Fibroblast of villous mesenchyme (primary cell): ENCODE measurements at regions not wholly inside any gene's neighbourhood (a gene's known extent, or its start where the extent isn't known, plus 50 kb on each side); places are given as distances from the start of the nearest gene placed in this dataset.

Experiments
- DNase-seq: peaks from one replicate; pipeline ENCODE4 v3.0.0-alpha.2; 2010; ENCODE audit warnings: low read depth
- H3K4me3 ChIP-seq: 2 replicates; pipeline ENCODE4 v1.5.1; 2011; ENCODE audit warnings: low read depth, mild to moderate bottlenecking, low read length
- TF ChIP-seq, protein P1 (sequence below): IDR thresholded peaks from 2 replicates; pipeline ENCODE4 v1.5.1; 2012; ENCODE audit warnings: low read depth, mild to moderate bottlenecking, low read length; ENCODE audit not compliant: insufficient read depth

GRCh38 chr11:11125618-11126017 lies 227.4 kb downstream of the CSNK2A3 start:
- no peak overlapping the region for H3K4me3 ChIP-seq
- TF ChIP-seq, protein P1, sequence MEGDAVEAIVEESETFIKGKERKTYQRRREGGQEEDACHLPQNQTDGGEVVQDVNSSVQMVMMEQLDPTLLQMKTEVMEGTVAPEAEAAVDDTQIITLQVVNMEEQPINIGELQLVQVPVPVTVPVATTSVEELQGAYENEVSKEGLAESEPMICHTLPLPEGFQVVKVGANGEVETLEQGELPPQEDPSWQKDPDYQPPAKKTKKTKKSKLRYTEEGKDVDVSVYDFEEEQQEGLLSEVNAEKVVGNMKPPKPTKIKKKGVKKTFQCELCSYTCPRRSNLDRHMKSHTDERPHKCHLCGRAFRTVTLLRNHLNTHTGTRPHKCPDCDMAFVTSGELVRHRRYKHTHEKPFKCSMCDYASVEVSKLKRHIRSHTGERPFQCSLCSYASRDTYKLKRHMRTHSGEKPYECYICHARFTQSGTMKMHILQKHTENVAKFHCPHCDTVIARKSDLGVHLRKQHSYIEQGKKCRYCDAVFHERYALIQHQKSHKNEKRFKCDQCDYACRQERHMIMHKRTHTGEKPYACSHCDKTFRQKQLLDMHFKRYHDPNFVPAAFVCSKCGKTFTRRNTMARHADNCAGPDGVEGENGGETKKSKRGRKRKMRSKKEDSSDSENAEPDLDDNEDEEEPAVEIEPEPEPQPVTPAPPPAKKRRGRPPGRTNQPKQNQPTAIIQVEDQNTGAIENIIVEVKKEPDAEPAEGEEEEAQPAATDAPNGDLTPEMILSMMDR, result no peak
- DNase-seq, result no peak

GRCh38 chr11:11122749-11123148 lies 230.3 kb downstream of the CSNK2A3 start:
- TF ChIP-seq, protein P1, result no peak
- H3K4me3 ChIP-seq, result no peak overlapping the region
- DNase-seq, result no peak

- no peak overlapping the region for H3K4me3 ChIP-seq
- DNase-seq, result no peak
- TF ChIP-seq, protein P1, result no peak
These were observed 233.1 kb downstream of the CSNK2A3 start for GRCh38 chr11:11119917-11120316.

- TF ChIP-seq, protein P1, result no peak
- DNase-seq, result no peak
These were observed 235.3 kb downstream of the CSNK2A3 start for GRCh38 chr11:11117730-11118129.

DNA sequence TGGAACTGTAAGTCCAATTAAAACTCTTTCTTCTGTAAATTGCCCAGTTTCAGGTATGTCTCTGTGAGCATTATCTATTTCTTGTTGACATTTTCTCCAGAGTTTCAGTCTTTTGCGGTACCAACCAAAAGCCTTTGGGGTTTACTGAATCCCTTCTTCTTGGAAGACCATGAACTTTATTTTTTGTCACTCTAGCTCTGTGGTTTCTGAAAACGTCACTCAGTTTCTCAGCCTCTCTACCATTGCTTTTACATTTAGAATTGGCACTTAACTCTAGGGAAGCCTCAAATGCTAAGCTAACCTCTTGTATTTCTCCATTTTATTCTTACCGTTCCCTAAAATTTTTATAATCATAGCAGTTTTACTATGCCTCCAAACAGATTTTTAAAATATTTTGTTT lies 237.6 kb downstream of the CSNK2A3 start:
- DNase-seq, result no peak
- H3K4me3 ChIP-seq, result no peak overlapping the region
- TF ChIP-seq, protein P1, result no peak

More at GRCh38 chr11:11117730-11118129, 235.3 kb downstream of the CSNK2A3 start:
- H3K4me3 ChIP-seq, result no peak overlapping the region

DNA sequence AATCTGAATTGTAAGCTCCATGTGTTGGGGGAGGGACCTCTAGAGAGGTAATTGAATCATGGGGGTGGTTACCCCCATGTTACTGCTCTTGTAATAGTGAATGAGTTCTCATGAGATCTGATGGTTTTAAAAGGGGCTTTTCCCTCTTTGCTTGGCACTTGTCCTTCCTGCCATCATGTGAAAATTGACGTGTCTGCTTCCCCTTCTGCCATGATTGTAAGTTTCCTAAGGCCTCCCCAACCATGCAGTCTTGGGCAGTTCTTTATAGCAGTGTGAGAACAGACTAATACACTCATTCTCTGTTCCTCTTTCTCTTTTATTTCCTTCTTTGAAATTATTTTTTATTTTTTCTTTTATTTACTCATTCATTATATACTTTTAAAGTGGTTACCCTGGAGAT lies 239.4 kb downstream of the CSNK2A3 start:
- TF ChIP-seq, protein P1, result no peak
- H3K4me3 ChIP-seq, result no peak overlapping the region
- DNase-seq, result no peak

- TF ChIP-seq, protein P1, result no peak
- DNase-seq, result no peak
These were observed 245.0 kb downstream of the CSNK2A3 start for GRCh38 chr11:11108026-11108425.

More at GRCh38 chr11:11108026-11108425, 245.0 kb downstream of the CSNK2A3 start:
- H3K4me3 ChIP-seq, result no peak overlapping the region
